OCI-LY1 (cell line): ENCODE measurements at regions not wholly inside any gene's neighbourhood (a gene's known extent, or its start where the extent isn't known, plus 50 kb on each side); places are given as distances from the start of the nearest gene placed in this dataset.

Experiments used
- H2AFZ ChIP-seq: fragments of 200-600 bp; sonication (generic), shearing (Covaris generic); 2 replicates; pipeline ENCODE4 v1.6.0; 2014; ENCODE audit warnings: antibody characterized with exemption, mild to moderate bottlenecking, low read length
- H3F3A ChIP-seq: fragments of 200-600 bp; sonication (generic), shearing (Covaris generic); 2 replicates; pipeline ENCODE4 v1.6.0; 2014; ENCODE audit warnings: mild to moderate bottlenecking, antibody characterized with exemption, low read length, moderate library complexity; ENCODE audit not compliant: insufficient read depth
- H3K27ac ChIP-seq: fragments of 200-600 bp; sonication (generic); 2 replicates; pipeline ENCODE4 v1.5.1; 2014; ENCODE audit warnings: low read length, mixed run types, mild to moderate bottlenecking, low read depth; ENCODE audit not compliant: poor library complexity, severe bottlenecking
- H3K27me3 ChIP-seq: fragments of 200-600 bp; sonication (generic); 2 replicates; pipeline ENCODE4 v1.6.0; 2014; ENCODE audit warnings: antibody characterized with exemption, mild to moderate bottlenecking, low read length, moderate library complexity; ENCODE audit not compliant: insufficient read depth
- H3K36me3 ChIP-seq: fragments of 200-600 bp; sonication (generic); 2 replicates; pipeline ENCODE4 v1.6.1; 2014; ENCODE audit warnings: mild to moderate bottlenecking, antibody characterized with exemption, low read length, moderate library complexity, mixed read lengths; ENCODE audit not compliant: insufficient read depth
- H3K4me1 ChIP-seq: fragments of 200-600 bp; sonication (generic); 2 replicates; pipeline ENCODE4 v1.5.1; 2014; ENCODE audit warnings: mild to moderate bottlenecking, low read length, moderate library complexity; ENCODE audit not compliant: insufficient read depth, severe bottlenecking
- H3K4me2 ChIP-seq: fragments of 200-600 bp; sonication (generic), shearing (Covaris generic); 2 replicates; pipeline ENCODE4 v1.6.1; 2014; ENCODE audit warnings: low read length
- H3K4me3 ChIP-seq: fragments of 200-600 bp; sonication (generic); 2 replicates; pipeline ENCODE4 v1.5.1; 2014; ENCODE audit warnings: low read length, low read depth, mild to moderate bottlenecking, mixed read lengths; ENCODE audit not compliant: poor library complexity, severe bottlenecking
- H3K79me2 ChIP-seq: fragments of 200-600 bp; shearing (Covaris generic); 2 replicates; pipeline ENCODE4 v1.6.1; 2016; ENCODE audit warnings: mixed run types, low read length, mixed read lengths; ENCODE audit not compliant: insufficient read depth
- H3K9ac ChIP-seq: fragments of 200-600 bp; sonication (generic), shearing (Covaris generic); 2 replicates; pipeline ENCODE4 v1.6.1; 2014; ENCODE audit warnings: mild to moderate bottlenecking, low read length, mixed read lengths
- H3K9me2 ChIP-seq: fragments of 200-600 bp; sonication (generic), shearing (Covaris generic); 2 replicates; pipeline ENCODE4 v1.6.1; 2014; ENCODE audit warnings: low read depth, mild to moderate bottlenecking, low read length, mixed read lengths
- H3K9me3 ChIP-seq: fragments of 200-600 bp; shearing (Covaris generic); 2 replicates; pipeline ENCODE4 v1.6.1; 2014; ENCODE audit warnings: low read length, mixed read lengths
- H4K20me1 ChIP-seq: fragments of 200-600 bp; sonication (generic), shearing (Covaris generic); 2 replicates; pipeline ENCODE4 v1.6.0; 2016; ENCODE audit warnings: mild to moderate bottlenecking, low read length; ENCODE audit not compliant: insufficient read depth
- EZH2 ChIP-seq: fragments of 200-600 bp; sonication (generic), shearing (Covaris generic); IDR thresholded peaks from 2 replicates; pipeline ENCODE4 v1.8.0; 2017; ENCODE audit warnings: borderline replicate concordance, mixed run types, mild to moderate bottlenecking, antibody characterized with exemption, low read length, moderate library complexity, mixed read lengths
- TF ChIP-seq, protein P1 (sequence below): fragments of 200-600 bp; sonication (generic), shearing (Covaris generic); IDR thresholded peaks from 2 replicates; pipeline ENCODE4 v1.5.1; 2017; ENCODE audit warnings: mild to moderate bottlenecking, antibody characterized with exemption, low read length, moderate library complexity, mixed read lengths

DNA sequence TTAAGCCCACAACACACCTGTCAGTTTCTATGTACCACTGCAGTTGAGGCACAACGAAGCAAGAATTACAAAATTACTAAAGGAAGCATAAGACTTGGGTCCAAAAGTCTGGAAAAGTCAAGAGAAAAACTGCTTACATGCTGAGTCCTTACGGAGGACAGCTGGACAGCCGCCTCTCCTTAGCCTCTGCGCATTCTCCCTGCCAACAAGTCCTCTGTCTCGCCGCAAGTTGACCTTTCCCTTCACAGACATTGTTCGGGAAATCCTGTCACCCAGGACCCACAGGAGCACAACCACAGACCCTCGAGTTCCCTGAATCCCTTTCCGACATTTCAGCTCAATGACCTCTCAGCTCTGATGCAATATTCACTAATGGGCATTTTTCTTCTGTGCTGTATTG lies 525.4 kb upstream of the SALL3 start:
- Histone ChIP-seq H4K20me1 (no peaks in the 10 kb centered on the region), H3K4me2 (no peak overlapping the region), H3F3A (no peaks in the 10 kb centered on the region), H3K4me1 (no peaks in the 10 kb centered on the region), H3K27me3 (no peaks in the 10 kb centered on the region), H3K79me2 (no peaks in the 10 kb centered on the region), H3K9me2 (no peaks in the 10 kb centered on the region), H3K36me3 (no peaks in the 10 kb centered on the region), H3K4me3 (no peak overlapping the region), H3K27ac (no peak overlapping the region), H3K9me3 (no peaks in the 10 kb centered on the region), H3K9ac (no peak overlapping the region), H2AFZ (no peak overlapping the region)
- TF ChIP-seq, protein P1, sequence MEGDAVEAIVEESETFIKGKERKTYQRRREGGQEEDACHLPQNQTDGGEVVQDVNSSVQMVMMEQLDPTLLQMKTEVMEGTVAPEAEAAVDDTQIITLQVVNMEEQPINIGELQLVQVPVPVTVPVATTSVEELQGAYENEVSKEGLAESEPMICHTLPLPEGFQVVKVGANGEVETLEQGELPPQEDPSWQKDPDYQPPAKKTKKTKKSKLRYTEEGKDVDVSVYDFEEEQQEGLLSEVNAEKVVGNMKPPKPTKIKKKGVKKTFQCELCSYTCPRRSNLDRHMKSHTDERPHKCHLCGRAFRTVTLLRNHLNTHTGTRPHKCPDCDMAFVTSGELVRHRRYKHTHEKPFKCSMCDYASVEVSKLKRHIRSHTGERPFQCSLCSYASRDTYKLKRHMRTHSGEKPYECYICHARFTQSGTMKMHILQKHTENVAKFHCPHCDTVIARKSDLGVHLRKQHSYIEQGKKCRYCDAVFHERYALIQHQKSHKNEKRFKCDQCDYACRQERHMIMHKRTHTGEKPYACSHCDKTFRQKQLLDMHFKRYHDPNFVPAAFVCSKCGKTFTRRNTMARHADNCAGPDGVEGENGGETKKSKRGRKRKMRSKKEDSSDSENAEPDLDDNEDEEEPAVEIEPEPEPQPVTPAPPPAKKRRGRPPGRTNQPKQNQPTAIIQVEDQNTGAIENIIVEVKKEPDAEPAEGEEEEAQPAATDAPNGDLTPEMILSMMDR, result no peak
- no peak for TF ChIP-seq EZH2

DNA sequence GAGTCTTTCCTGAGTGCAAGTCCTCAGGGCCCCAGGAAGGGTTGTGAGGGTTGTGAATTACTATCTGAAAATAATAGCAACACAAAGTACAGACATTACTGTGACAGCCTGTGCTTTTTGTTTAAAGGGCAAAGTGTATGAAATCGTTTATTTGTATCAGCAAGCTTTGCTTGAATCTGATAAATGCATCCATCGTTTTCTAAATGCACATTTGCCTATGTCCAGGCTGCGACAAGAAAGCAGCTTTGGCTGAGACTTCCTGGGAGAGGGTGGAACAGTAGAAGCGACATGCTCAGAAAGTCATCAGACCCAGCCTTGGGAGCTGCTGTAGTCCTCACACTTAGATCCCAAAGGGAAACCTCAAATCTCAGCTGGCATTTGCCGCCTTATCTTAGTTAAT lies 524.2 kb upstream of the SALL3 start:
- Histone ChIP-seq H3K4me2 (no peak overlapping the region), H2AFZ (no peak overlapping the region), H3K36me3 (no peaks in the 10 kb centered on the region), H3K9me3 (no peaks in the 10 kb centered on the region), H4K20me1 (no peaks in the 10 kb centered on the region), H3K27ac (no peak overlapping the region), H3K9me2 (no peaks in the 10 kb centered on the region), H3F3A (no peaks in the 10 kb centered on the region), H3K4me1 (no peaks in the 10 kb centered on the region), H3K9ac (no peak overlapping the region), H3K4me3 (no peak overlapping the region), H3K27me3 (no peaks in the 10 kb centered on the region), H3K79me2 (no peaks in the 10 kb centered on the region)
- TF ChIP-seq, protein P1, result no peak
- TF ChIP-seq EZH2, result no peak

DNA sequence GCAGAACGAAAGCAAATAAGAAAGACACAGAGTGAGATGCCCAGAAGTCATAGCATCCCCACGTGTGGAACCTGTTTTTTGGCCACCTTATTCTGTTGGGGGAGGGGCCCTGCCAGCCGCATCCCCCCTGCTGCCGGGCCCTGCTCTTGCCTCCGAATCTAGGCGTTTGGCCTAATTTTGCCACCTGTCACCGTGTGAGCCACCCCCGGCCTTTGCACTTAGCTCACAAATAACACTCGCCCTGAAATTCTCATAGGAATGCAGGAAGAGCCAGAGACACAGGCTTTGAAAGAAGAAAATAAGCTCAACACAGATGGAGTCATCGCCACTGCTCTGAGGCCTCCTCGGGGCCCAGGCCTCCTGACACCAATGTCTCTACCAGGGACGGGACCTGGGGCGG lies 522.6 kb upstream of the SALL3 start:
- Histone ChIP-seq H3K9me3 (no peaks in the 10 kb centered on the region), H3K4me2 (no peak overlapping the region), H3K9ac (no peak overlapping the region), H3K36me3 (no peaks in the 10 kb centered on the region), H2AFZ (no peak overlapping the region), H3K79me2 (no peaks in the 10 kb centered on the region), H3K4me1 (no peaks in the 10 kb centered on the region), H3K27me3 (no peaks in the 10 kb centered on the region), H3K27ac (no peak overlapping the region), H3K4me3 (no peak overlapping the region), H3K9me2 (no peaks in the 10 kb centered on the region), H3F3A (no peaks in the 10 kb centered on the region), H4K20me1 (no peaks in the 10 kb centered on the region)
- TF ChIP-seq, protein P1, result no peak
- TF ChIP-seq EZH2, result no peak
